ENCODE measurements at regions not wholly inside any gene's neighbourhood (a gene's known extent, or its start where the extent isn't known, plus 50 kb on each side); places are given as distances from the start of the nearest gene placed in this dataset.

DNA sequence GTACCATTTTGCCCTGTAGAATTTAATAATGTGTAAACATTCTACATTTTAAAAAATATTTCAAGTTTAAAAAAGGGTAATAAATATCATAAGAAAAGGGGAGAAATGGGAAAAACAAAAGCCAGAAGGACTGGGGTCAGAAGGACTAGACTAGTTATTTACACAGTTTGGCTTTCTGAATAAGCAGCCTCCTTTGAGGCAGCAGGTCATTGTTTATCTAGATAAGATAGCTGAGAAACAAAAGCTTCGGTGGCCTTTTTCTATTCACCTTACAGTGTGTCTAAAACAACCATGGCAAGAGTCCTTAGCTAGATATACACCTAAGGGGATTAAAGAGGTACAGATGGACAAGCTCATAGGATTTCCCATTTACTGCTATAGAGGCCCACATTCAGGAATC lies 396.5 kb upstream of the PMFBP1 start:
- no peak overlapping the region for H2AK5ac ChIP-seq (ENCODE audit: low read depth, low read length)
- H3K4me1 ChIP-seq (replicated peaks in 1 of 4; ENCODE audit: control insufficient read depth in 3 of 4, insufficient read depth in 4 of 4, low read length in 3 of 4): peaks cover 0 to 5% (median 2%) of the 10 kb centered on the region in 4 experiments; a peak in 3 of 7 replicates
- H3K23ac ChIP-seq (ENCODE audit: insufficient read length): no peak overlapping the region
- DNase-seq (ENCODE audit: low read depth in 1 of 2, low spot score in 2 of 2) (no peak), FAIRE-seq (no peak)
- H4K20me1 ChIP-seq (replicated peaks in 1 of 2; ENCODE audit: control insufficient read depth in 1 of 2, insufficient read depth in 2 of 2, low read length in 2 of 2): no peaks in the 10 kb centered on the region
- no peak overlapping the region for H3K18ac ChIP-seq (ENCODE audit: extremely low read depth, low read length)
- H3K56ac ChIP-seq (replicated peaks; ENCODE audit: insufficient read length, low read depth, low read length): no peak overlapping the region
- no peak overlapping the region for H3K4me2 ChIP-seq (ENCODE audit: insufficient read depth in 1 of 2, low read depth in 2 of 2, low read length in 2 of 2)
- no peak overlapping the region for H2AFZ ChIP-seq (ENCODE audit: low read length)
- H2BK120ac ChIP-seq (replicated peaks; ENCODE audit: low read depth, low read length): no peak overlapping the region
- no peak overlapping the region for H2BK20ac ChIP-seq (ENCODE audit: low read length)
- CTCF ChIA-PET (ENCODE audit: partially characterized antibody): interaction anchor here (1.3 kb wide), 1 partner anchor 11 kb away, joined by 3 read pairs; no protein-coding TSS in a partner anchor
- 92% methylated on average over 1 of the region's 1 CpG; no CpG with 5 or more reads in 1 of the 2 experiments for WGBS, 2 experiments (ENCODE audit: extremely low coverage in 1 of 2, insufficient coverage in 1 of 2, insufficient read length in 1 of 2, insufficient replicate concordance in 2 of 2, low coverage in 1 of 2, low lambda C conversion rate in 2 of 2, missing lambda C conversion rate in 1 of 2)
- no peaks in the 10 kb centered on the region for H3K23me2 ChIP-seq (ENCODE audit: low read depth, low read length)
- POLR2A ChIA-PET (ENCODE audit: partially characterized antibody): no interaction called here
- no peak overlapping the region for H2BK12ac ChIP-seq (ENCODE audit: low read depth, low read length)
- no peak overlapping the region for H4K91ac ChIP-seq (replicated peaks; ENCODE audit: insufficient read length, low read length)
- H3K9me3 ChIP-seq (ENCODE audit: insufficient read depth in 2 of 2, low read depth in 1 of 2, low read length in 1 of 2): no peaks in the 10 kb centered on the region
- no peaks in the 10 kb centered on the region for H3K79me2 ChIP-seq (ENCODE audit: control insufficient read depth in 1 of 2, insufficient read depth in 2 of 2, low read length in 2 of 2)
- no peaks in the 10 kb centered on the region for H3K79me1 ChIP-seq (ENCODE audit: low read depth, low read length)
- no peak overlapping the region for H3K14ac ChIP-seq (ENCODE audit: insufficient read length)
- no peak overlapping the region for H3K9ac ChIP-seq (replicated peaks in 1 of 4; ENCODE audit: extremely low read depth in 1 of 4, low read depth in 3 of 4, low read length in 3 of 4)
- H3K36me3 ChIP-seq (ENCODE audit: control insufficient read depth in 2 of 4, insufficient read depth in 4 of 4, low read length in 3 of 4): no peaks in the 10 kb centered on the region
- no peak overlapping the region for H4K8ac ChIP-seq (ENCODE audit: extremely low read depth, insufficient read depth, low read length)
- H2BK15ac ChIP-seq (ENCODE audit: low read length): no peak overlapping the region
- no peak overlapping the region for H3K4ac ChIP-seq (replicated peaks; ENCODE audit: insufficient read length, low read depth, low read length)
- H3K4me3 ChIP-seq (ENCODE audit: extremely low read depth in 1 of 4, insufficient read depth in 2 of 4, low read depth in 3 of 4, low read length in 4 of 4): no peak overlapping the region
- H3K27ac ChIP-seq (ENCODE audit: low read depth, low read length): no peak overlapping the region
- no peak overlapping the region for H2BK5ac ChIP-seq (ENCODE audit: low read depth, low read length)
- no peaks in the 10 kb centered on the region for H3K27me3 ChIP-seq (replicated peaks in 1 of 4; ENCODE audit: control insufficient read depth in 3 of 4, extremely low read depth in 1 of 4, insufficient read depth in 3 of 4, low read length in 3 of 4)
- no peak overlapping the region for H4K5ac ChIP-seq (ENCODE audit: insufficient read length, low read depth, low read length)
- TF ChIP-seq ZNF274 (IDR thresholded peaks at IDR 0.05; ENCODE audit: borderline replicate concordance, extremely low read depth, low read length) (no peak), CEBPB (IDR thresholded peaks at IDR 0.05; ENCODE audit: low read depth, low read length) (no peak), MAFK (IDR thresholded peaks at IDR 0.05; ENCODE audit: low read depth, low read length) (no peak), SP4 (IDR thresholded peaks at IDR 0.05; ENCODE audit: low read length) (no peak), BRCA1 (IDR thresholded peaks at IDR 0.05; ENCODE audit: low read depth, low read length) (no peak), GTF2F1 (IDR thresholded peaks at IDR 0.05; ENCODE audit: borderline replicate concordance, low read depth, low read length) (no peak), MAX (IDR thresholded peaks at IDR 0.05) (no peak), POU5F1 (IDR thresholded peaks at IDR 0.05; ENCODE audit: low read depth, low read length) (no peak), SAP30 (IDR thresholded peaks at IDR 0.05; ENCODE audit: insufficient read depth, insufficient replicate concordance, low read length) (no peak), NANOG (IDR thresholded peaks at IDR 0.05; ENCODE audit: insufficient read depth, low read depth, low read length, poor library complexity, severe bottlenecking) (no peak), CHD2 (IDR thresholded peaks at IDR 0.05; ENCODE audit: low read length) (no peak), RFX5 (IDR thresholded peaks at IDR 0.05; ENCODE audit: borderline replicate concordance, low read depth, low read length) (no peak)
- TF ChIP-seq, protein P1, sequence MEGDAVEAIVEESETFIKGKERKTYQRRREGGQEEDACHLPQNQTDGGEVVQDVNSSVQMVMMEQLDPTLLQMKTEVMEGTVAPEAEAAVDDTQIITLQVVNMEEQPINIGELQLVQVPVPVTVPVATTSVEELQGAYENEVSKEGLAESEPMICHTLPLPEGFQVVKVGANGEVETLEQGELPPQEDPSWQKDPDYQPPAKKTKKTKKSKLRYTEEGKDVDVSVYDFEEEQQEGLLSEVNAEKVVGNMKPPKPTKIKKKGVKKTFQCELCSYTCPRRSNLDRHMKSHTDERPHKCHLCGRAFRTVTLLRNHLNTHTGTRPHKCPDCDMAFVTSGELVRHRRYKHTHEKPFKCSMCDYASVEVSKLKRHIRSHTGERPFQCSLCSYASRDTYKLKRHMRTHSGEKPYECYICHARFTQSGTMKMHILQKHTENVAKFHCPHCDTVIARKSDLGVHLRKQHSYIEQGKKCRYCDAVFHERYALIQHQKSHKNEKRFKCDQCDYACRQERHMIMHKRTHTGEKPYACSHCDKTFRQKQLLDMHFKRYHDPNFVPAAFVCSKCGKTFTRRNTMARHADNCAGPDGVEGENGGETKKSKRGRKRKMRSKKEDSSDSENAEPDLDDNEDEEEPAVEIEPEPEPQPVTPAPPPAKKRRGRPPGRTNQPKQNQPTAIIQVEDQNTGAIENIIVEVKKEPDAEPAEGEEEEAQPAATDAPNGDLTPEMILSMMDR (IDR thresholded peaks at IDR 0.05; ENCODE audit: control extremely low read depth in 1 of 3, insufficient read depth in 1 of 3, low read depth in 1 of 3, low read length in 3 of 3): no peak
